ENCODE measurements at regions not wholly inside any gene's neighbourhood (a gene's known extent, or its start where the extent isn't known, plus 50 kb on each side); places are given as distances from the start of the nearest gene placed in this dataset.

- Histone ChIP-seq H3K4me2 (ENCODE audit: insufficient read depth in 1 of 2, low read depth in 2 of 2, low read length in 2 of 2) (no peak overlapping the region), H3K18ac (ENCODE audit: extremely low read depth, low read length) (no peak overlapping the region; the same call in 1 of the 2 replicates), H3K14ac (ENCODE audit: insufficient read length) (no peak overlapping the region), H3K27ac (ENCODE audit: low read depth, low read length) (no peak overlapping the region), H3K79me2 (ENCODE audit: control insufficient read depth in 1 of 2, insufficient read depth in 2 of 2, low read length in 2 of 2) (no peaks in the 10 kb centered on the region), H3K79me1 (ENCODE audit: low read depth, low read length) (no peaks in the 10 kb centered on the region), H2BK120ac (replicated peaks; ENCODE audit: low read depth, low read length) (peak overlapping the region; percentile 72), H3K9me3 (ENCODE audit: insufficient read depth in 2 of 2, low read depth in 1 of 2, low read length in 1 of 2) (no peaks in the 10 kb centered on the region), H2BK5ac (ENCODE audit: low read depth, low read length) (no peak overlapping the region), H3K4ac (replicated peaks; ENCODE audit: insufficient read length, low read depth, low read length) (peak overlapping the region; percentile 71), H3K36me3 (ENCODE audit: control insufficient read depth in 2 of 4, insufficient read depth in 4 of 4, low read length in 3 of 4) (no peaks in the 10 kb centered on the region), H2AK5ac (ENCODE audit: low read depth, low read length) (no peak overlapping the region), H3K23me2 (ENCODE audit: low read depth, low read length) (no peaks in the 10 kb centered on the region), H4K91ac (replicated peaks; ENCODE audit: insufficient read length, low read length) (peak overlapping the region; percentile 69), H2BK20ac (ENCODE audit: low read length) (peak overlapping the region; percentile 83; the same call in 1 of the 2 replicates), H2AFZ (ENCODE audit: low read length) (no peak overlapping the region), H4K8ac (ENCODE audit: extremely low read depth, insufficient read depth, low read length) (no peak overlapping the region), H4K20me1 (replicated peaks in 1 of 2; ENCODE audit: control insufficient read depth in 1 of 2, insufficient read depth in 2 of 2, low read length in 2 of 2) (no peaks in the 10 kb centered on the region), H3K56ac (replicated peaks; ENCODE audit: insufficient read length, low read depth, low read length) (no peak overlapping the region), H2BK15ac (ENCODE audit: low read length) (no peak overlapping the region; the same call in 1 of the 2 replicates), H3K4me3 (ENCODE audit: extremely low read depth in 1 of 4, insufficient read depth in 2 of 4, low read depth in 3 of 4, low read length in 4 of 4) (no peak overlapping the region), H3K9ac (replicated peaks in 1 of 4; ENCODE audit: extremely low read depth in 1 of 4, low read depth in 3 of 4, low read length in 3 of 4) (no peak overlapping the region), H3K27me3 (replicated peaks in 1 of 4; ENCODE audit: control insufficient read depth in 3 of 4, extremely low read depth in 1 of 4, insufficient read depth in 3 of 4, low read length in 3 of 4) (no peaks in the 10 kb centered on the region), H2BK12ac (ENCODE audit: low read depth, low read length) (no peak overlapping the region), H3K4me1 (replicated peaks in 1 of 4; ENCODE audit: control insufficient read depth in 3 of 4, insufficient read depth in 4 of 4, low read length in 3 of 4) (peaks cover 2 to 9% (median 4%) of the 10 kb centered on the region in 4 experiments; a peak in 4 of 7 replicates), H3K23ac (ENCODE audit: insufficient read length) (no peak overlapping the region), H4K5ac (ENCODE audit: insufficient read length, low read depth, low read length) (no peak overlapping the region)
- FAIRE-seq (no peak), DNase-seq (ENCODE audit: low read depth in 1 of 2, low spot score in 2 of 2) (no peak)
- WGBS, 2 experiments (ENCODE audit: extremely low coverage in 1 of 2, insufficient coverage in 1 of 2, insufficient read length in 1 of 2, insufficient replicate concordance in 2 of 2, low coverage in 1 of 2, low lambda C conversion rate in 2 of 2, missing lambda C conversion rate in 1 of 2) = 48% methylated on average over 2 of the region's 2 CpGs; no CpG with 5 or more reads in 1 of the 2 experiments
- ChIA-PET POLR2A (ENCODE audit: partially characterized antibody) (no interaction called here), CTCF (ENCODE audit: partially characterized antibody) (interaction anchor here (0.5 to 2.0 kb wide), 4 partner anchors 10 to 792 kb away, joined by 3 to 8 read pairs (median 6); partner anchors contain the start of gene PBOV1)
- TF ChIP-seq E2F6 (IDR thresholded peaks at IDR 0.05) (no peak), RNF2 (IDR thresholded peaks at IDR 0.05; ENCODE audit: borderline replicate concordance, low read depth, low read length, missing control alignments, poor library complexity, severe bottlenecking) (no peak), MAFK (IDR thresholded peaks at IDR 0.05; ENCODE audit: low read depth, low read length) (peak; percentile 42; the same call in 1 of the 2 replicates), CBX5 (IDR thresholded peaks at IDR 0.05; ENCODE audit: low read depth, low read length) (no peak)
These were observed 68.0 kb downstream of the OLIG3 start for GRCh38 chr6:137426007-137426689.

Data from H1 (cell line).